ENCODE measurements at regions not wholly inside any gene's neighbourhood (a gene's known extent, or its start where the extent isn't known, plus 50 kb on each side); places are given as distances from the start of the nearest gene placed in this dataset.
"Not testable (repeated sequence)": the region's sequence is repeated elsewhere in the genome, so short reads cannot be mapped to it uniquely, and the experiment has no call there.

DNA sequence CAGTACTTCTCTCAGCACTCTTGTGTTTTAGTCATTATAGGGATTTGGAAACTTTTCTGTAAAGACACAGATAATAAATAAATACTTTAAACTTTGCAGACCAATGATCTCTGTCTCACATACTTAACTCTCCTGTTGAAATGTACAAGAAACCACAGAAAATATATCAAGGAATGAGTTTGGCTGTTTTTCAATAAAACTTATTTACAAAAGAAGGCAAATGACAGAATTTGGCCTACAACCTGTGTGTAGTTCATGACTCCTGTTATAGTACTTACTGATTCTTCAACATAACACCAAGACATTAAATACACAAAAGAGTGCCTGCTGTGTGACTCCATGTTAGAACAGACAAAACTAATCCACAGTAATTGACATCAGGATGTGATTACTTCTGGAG lies 510.0 kb upstream of the PHF14 start:
- no peaks in the 10 kb centered on the region for H3K4me1 ChIP-seq
- no peak overlapping the region for H3K4me3 ChIP-seq
- no peaks in the 10 kb centered on the region for H3K36me3 ChIP-seq
- H3K9me3 ChIP-seq = no peaks in the 10 kb centered on the region
- H3K27me3 ChIP-seq = no peaks in the 10 kb centered on the region
- ATAC-seq (no peak), DNase-seq (no peak)
- TF ChIP-seq CTCF (IDR thresholded peaks at IDR 0.05) = no peak
- H3K27ac ChIP-seq = no peak overlapping the region
- intact Hi-C loops (cut with DNase I) = no loop called here

DNA sequence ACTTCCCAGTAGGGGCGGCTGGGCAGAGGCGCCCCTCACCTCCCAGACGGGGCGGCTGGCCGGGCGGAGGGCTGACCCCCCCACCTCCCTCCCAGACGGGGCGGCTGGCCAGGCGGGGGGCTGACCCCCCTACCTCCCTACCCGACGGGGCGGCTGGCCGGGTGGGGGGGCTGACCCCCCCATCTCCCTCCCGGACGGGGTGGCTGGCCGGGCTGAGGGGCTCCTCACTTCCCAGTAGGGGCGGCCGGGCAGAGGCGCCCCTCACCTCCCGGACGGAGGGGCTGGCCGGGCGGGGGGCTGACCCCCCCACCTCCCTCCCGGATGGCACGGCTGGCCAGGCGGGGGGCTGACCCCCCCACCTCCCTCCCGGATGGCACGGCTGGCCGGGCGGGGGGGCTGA lies 508.1 kb upstream of the PHF14 start:
- DNase-seq; intact Hi-C loops (cut with DNase I): not testable (repeated sequence)

GRCh38 chr7:10468908-10469307 lies 504.8 kb upstream of the PHF14 start:
- H3K36me3 ChIP-seq = no peaks in the 10 kb centered on the region
- ATAC-seq = no peak

More for the DNA sequence above, 508.1 kb upstream of the PHF14 start:
- H3K36me3 ChIP-seq, H3K4me3 ChIP-seq, H3K9me3 ChIP-seq, H3K4me1 ChIP-seq, H3K27me3 ChIP-seq, ATAC-seq, H3K27ac ChIP-seq: not testable (repeated sequence)

DNA sequence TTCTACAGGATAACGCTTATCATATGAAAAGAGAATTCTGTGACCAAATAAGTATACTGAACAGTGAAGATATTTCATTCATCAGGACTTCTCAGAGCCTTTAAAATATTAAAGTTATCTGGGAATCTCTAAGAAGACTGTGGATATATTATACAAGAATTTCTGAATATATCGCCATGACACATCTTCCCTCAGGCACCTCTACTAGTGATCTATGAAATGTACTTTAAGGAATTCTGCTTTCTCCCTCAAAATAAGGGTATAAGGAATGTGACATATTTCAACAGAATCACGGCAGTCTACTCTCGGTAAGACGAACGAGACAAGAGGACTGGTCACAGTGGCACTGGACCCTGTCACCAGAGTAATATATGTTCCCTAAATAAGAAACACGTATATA lies 504.2 kb upstream of the PHF14 start:
- H3K27ac ChIP-seq = no peak overlapping the region
- H3K27me3 ChIP-seq = no peaks in the 10 kb centered on the region
- ATAC-seq (no peak), DNase-seq (no peak)
- TF ChIP-seq CTCF (IDR thresholded peaks at IDR 0.05) = no peak
- H3K4me3 ChIP-seq = no peak overlapping the region
- no peaks in the 10 kb centered on the region for H3K9me3 ChIP-seq
- H3K36me3 ChIP-seq = no peaks in the 10 kb centered on the region
- intact Hi-C loops (cut with DNase I) = no loop called here
- no peaks in the 10 kb centered on the region for H3K4me1 ChIP-seq

More at GRCh38 chr7:10468908-10469307, 504.8 kb upstream of the PHF14 start:
- intact Hi-C loops (cut with DNase I) = no loop called here
- no peak overlapping the region for H3K27ac ChIP-seq
- DNase-seq = no peak
- no peak overlapping the region for H3K4me3 ChIP-seq
- no peak for TF ChIP-seq CTCF (IDR thresholded peaks at IDR 0.05)
- H3K27me3 ChIP-seq = no peaks in the 10 kb centered on the region
- H3K4me1 ChIP-seq = no peaks in the 10 kb centered on the region
- no peaks in the 10 kb centered on the region for H3K9me3 ChIP-seq

GRCh38 chr7:10471280-10472058 lies 502.2 kb upstream of the PHF14 start:
- TF ChIP-seq CTCF (IDR thresholded peaks at IDR 0.05) = no peak

DNA sequence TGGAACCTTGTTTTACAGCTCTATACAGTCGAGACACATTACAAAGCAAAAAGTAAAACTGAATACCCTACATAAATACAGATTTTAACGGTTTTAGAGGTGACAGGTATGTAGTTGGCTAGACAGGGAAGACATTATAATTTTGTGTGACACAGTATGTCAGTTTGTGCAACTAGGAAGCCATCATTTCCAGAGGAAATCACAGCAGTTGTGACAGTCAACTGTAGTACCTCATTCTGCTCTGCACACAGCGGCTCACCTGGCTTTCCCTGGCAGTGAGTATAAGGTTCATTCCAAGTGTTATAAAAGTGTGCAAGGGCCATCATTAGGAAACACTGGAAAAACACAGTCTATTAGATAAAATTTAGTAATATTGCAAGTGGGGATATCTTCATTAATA lies 501.6 kb upstream of the PHF14 start:
- Histone ChIP-seq H3K27ac (no peak overlapping the region), H3K9me3 (no peaks in the 10 kb centered on the region), H3K36me3 (no peaks in the 10 kb centered on the region), H3K4me1 (no peaks in the 10 kb centered on the region), H3K4me3 (no peak overlapping the region), H3K27me3 (no peaks in the 10 kb centered on the region)
- TF ChIP-seq CTCF (IDR thresholded peaks at IDR 0.05) = no peak
- intact Hi-C loops (cut with DNase I) = no loop called here
- ATAC-seq = no peak
- no peak for DNase-seq

More at GRCh38 chr7:10471280-10472058, 502.2 kb upstream of the PHF14 start:
- Histone ChIP-seq H3K27me3 (no peaks in the 10 kb centered on the region), H3K4me3 (no peak overlapping the region), H3K9me3 (no peaks in the 10 kb centered on the region), H3K27ac (no peak overlapping the region), H3K4me1 (no peaks in the 10 kb centered on the region), H3K36me3 (no peaks in the 10 kb centered on the region)
- intact Hi-C loops (cut with DNase I) = no loop called here
- no peak for DNase-seq
- no peak for ATAC-seq

Measured in upper lobe of right lung (tissue), 1 donor.